CD4-positive, alpha-beta T cell treated with Interleukin-6 for 4 hours (primary cell): ENCODE measurements at regions not wholly inside any gene's neighbourhood (a gene's known extent, or its start where the extent isn't known, plus 50 kb on each side); places are given as distances from the start of the nearest gene placed in this dataset.
"Not testable (repeated sequence)": the region's sequence is repeated elsewhere in the genome, so short reads cannot be mapped to it uniquely, and the experiment has no call there.

Source experiments
- DNase-seq: peaks from one replicate; pipeline ENCODE4 v3.0.0-alpha.2; 2020; ENCODE audit warnings: mixed read lengths

- no peak for DNase-seq
Measured at GRCh38 chr22:17318817-17319216, 50.4 kb upstream of the CECR2 start.

DNA sequence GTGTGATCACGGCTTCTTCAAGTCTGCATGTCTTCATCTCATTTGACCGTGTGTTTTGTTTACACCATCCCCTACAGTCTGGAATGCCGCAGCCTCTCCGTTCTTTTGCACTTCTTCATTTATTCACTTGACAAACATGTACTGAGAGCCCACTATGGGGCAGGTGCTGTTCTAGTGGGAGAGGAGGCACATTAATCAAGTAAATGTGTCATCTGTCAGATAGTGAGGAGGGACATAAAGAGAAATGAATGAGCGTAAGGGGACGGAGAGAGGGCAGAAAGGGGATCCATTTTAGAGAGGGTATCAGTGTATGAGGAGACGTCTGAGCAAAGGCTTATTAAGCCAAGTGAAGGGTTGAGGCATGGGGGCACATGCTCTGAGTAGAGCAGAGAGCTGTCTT is 54.0 kb upstream of the CECR2 start:
- no peak for DNase-seq

- DNase-seq, result no peak
Measured at GRCh38 chr22:17314487-17314886, 54.8 kb upstream of the CECR2 start.

- no peak for DNase-seq
Measured at GRCh38 chr22:17313626-17314025, 55.6 kb upstream of the CECR2 start.

- no peak for DNase-seq
Measured at GRCh38 chr22:17307566-17307965, 61.7 kb upstream of the CECR2 start.

GRCh38 chr22:17305076-17305475 is 64.2 kb upstream of the CECR2 start:
- no peak for DNase-seq

- DNase-seq, result peak; percentile 46
Measured at GRCh38 chr22:17303840-17304779, 65.2 kb upstream of the CECR2 start.

DNA sequence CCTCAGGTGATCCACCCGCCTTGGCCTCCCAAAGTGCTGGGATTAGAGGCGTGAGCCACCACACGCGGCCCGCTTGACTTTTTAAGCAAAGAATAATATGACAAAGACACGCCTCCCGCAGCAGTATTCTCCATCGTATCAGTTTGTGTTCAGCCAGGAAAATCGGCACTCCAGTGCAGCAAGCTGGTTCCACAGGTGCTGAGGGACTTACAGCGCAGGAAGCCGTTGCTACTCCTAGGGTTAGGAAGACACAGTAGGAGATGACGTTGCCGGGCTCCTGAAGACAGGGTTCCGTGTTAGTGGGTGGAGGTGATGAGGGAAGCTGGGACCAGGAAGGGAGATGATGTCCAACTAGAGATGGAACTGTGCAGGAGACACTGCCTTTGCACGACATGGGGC is 65.8 kb upstream of the CECR2 start:
- no peak for DNase-seq

DNA sequence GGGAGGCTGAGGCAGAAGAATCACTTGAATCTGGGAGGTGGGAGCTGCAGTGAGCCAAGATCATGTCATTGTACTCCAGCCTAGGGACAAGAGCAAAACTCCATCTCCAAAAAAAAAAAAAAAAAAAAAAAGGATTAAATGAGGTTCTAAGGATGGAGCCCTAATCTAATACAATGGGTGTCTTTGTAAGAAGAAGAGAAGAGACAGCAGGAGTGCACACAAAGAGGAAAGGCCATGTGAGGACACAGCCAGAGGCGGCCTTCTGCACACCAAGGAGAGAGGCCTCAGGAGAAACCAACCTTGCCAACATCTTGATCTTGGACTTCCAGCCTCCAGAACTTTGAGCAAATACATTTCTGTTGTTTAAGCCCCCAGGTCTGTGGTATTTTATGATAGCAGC is 66.6 kb upstream of the CECR2 start:
- DNase-seq, result no peak

DNA sequence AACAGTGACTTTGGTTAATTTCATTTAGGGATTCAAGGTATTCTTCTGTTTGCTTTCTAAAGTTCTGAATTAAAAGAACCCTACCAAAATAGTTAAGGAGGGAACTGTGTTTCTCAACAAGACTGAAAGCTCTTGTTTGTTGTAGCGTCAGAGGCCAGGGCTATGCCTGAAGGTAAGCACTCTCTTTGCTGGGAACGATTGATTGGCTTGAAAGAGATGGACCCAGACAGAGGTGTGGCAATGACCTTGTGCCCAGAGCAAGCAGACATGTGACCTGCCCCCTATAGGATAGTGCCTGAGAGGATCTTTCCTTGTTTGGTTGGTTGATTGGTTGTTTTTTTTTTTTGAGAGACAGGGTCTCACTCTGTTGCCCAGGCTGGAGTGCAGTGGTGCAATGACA is 68.3 kb upstream of the CECR2 start:
- DNase-seq, result no peak

DNA sequence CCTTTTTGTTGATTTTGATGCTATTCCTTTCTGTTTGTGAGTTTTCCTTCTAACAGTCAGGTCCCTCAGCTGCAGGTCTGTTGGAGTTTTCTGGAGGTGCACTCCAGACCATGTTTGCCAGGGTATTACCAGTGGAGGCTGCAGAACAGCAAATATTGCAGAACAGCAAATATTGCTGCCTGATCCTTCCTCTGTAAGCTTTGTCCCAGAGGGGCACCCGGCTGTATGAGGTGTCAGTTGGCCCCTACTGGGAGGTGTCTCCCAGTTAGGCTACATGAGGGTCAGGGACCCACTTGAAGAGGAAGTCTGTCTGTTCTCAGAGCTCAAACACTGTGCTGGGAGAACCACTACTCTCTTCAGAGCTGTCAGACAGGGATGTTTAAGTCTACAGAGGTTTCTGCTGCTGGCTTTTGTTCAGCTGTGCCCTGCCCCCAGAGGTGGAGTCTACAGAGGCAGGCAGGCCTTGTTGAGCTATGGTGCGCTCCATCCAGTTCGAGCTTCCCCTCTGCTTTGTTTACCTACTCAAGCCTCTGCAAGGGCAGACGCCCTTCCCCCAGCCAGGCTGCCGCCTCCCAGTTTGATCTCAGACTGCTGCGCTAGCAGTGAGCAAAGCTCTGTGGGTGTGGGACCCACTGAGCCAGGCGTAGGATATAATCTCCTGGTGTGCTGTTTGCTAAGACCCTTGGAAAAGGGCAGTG is 70.3 kb upstream of the CECR2 start:
- peak; percentile 33 for DNase-seq

GRCh38 chr22:17285656-17286055 is 66.4 kb upstream of the ADA2 start:
- no peak for DNase-seq

DNA sequence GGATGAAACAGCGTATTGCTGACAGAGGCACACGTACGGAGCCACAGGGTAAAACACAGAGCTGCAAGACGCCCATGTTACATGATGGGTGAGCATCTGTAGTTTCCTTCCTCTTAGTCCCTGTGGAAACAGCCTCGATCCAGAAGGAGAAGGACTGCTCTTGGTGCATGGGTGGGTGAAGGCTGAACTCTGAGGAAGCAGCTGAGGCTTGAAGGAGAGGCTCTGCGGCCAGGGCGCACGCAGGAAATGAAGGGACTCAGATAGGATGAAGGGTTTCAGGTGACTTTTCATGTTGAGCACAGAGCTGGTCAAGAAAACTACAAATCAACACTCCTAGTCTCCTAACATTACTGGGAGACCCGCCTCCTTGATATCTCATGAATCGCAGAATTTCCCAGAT is 65.7 kb upstream of the ADA2 start:
- DNase-seq, result no peak

- no peak for DNase-seq
Measured at GRCh38 chr22:17284466-17284865, 65.2 kb upstream of the ADA2 start.

- not testable (repeated sequence) for DNase-seq
Measured at GRCh38 chr22:17283865-17284264, 64.6 kb upstream of the ADA2 start.

DNA sequence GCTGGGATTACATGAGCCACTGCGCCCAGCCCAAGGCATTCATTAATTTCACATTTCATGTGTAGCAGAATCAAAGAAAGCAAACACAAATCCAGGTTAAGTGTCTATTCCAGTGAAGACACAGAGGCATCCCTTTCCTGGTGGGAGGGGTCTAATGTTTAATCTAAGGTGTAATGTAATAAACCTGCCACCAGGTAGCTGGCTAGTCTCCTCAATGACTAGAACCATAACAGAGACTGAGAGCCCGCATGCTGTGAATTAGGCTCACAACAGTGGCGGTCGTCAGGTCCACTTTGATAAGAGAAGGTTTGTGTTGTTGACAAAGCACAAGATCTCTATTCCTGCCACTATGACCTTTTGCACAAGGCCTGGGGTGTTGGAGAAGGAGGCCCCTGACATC is 64.2 kb upstream of the ADA2 start:
- no peak for DNase-seq

DNA sequence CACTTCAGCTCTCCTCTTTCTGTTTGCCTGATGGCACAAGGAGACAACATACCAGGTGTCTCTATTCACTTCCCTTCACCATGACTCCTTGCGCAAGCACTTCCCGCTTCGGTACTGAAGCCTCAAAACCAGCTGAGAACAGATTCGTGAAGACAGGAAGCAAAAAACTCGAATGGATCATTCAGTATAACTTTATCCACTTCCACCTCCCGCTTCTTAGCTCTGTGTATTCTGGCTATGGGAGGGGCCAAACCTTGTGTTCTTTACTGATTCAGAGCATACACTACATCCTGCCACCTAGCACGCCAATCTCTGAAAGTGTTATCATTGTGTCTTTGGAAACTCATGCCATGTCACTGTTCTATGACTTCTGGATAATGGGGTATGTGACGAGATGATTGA is 62.2 kb upstream of the ADA2 start:
- DNase-seq, result peak; percentile 33

GRCh38 chr22:17281026-17281425 is 61.8 kb upstream of the ADA2 start:
- no peak for DNase-seq

DNA sequence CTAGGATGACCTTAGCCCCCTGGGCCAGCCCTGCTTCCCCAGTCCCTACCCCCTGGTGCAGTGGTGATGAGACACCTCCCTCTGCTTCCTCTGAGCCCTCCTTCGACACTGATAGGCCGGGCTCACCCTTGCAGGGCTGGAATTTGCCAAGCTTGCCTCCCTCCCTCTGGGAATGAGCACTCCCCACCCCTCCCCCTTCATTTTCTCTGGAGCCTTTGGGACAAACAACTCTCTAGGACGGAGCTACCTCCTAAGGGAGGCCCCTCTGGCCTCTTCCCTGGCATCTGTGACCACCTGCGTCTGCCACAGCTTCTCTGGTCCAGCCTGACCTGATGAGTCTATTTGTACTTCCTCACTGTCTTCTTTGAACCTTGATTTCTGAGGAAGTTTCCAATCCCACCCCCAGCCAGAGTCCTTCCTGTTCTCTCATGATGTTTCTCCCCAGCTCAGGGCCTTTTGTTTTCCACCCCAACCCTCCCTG is 53.3 kb upstream of the ADA2 start:
- no peak for DNase-seq

GRCh38 chr22:17271711-17272451 is 52.6 kb upstream of the ADA2 start:
- DNase-seq, result no peak

DNA sequence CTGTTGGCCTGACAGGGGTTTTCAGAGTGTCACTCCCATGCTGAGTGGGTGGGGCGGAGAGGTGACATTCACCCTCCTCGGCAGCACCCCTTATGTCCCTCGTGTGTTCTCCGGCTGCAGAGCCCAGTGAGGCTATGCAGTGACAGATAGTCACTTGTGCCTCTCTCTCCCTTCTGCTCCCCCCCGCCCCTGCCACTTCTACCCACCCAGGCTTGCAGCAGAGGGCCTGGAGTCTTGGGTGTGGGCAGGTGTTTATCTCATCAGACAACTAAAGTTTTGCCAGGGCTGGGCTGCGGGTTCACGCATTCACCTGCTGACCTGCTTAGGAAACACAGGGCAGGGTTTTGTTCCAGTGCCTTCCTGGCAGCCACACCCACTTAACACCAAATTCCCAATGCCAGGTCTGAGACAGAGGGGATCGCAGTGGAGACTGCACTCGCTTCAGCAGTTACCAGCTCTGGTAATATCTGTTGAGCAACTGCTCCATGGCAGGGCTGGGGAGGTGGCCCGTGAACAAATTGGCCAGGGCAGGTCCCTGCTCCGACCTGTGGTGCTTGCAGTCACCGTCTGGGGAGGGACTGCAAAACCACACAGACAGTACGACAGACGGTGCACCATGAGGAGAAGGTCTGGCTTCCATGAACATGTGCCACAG is 50.5 kb upstream of the ADA2 start:
- no peak for DNase-seq

DNA sequence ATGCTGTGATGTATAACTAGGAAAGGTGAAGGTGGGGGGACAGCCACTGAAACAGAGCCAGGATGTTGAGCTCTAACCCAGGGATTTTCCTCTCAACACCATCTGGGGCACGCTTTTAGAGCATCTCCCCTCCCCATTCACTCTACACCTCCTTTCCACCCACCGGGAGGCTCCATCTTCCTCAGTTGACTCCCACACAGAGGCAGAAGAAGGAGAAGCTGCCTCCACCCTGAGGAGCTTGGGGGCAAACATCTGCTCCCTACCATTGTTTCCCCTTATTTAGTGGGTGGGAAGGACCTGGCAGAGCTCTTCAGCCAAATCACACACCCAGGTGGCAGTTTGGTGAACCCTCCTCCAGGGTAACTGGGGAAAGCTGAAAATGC is 50.0 kb upstream of the ADA2 start:
- no peak for DNase-seq
